Chondrocyte (in vitro differentiated cells): ENCODE measurements at regions not wholly inside any gene's neighbourhood (a gene's known extent, or its start where the extent isn't known, plus 50 kb on each side); places are given as distances from the start of the nearest gene placed in this dataset.

Source experiments
- DNase-seq: peaks from one replicate; pipeline ENCODE4 v3.0.0; 2021; ENCODE audit warnings: mixed read lengths, low spot score
- H3K27ac Mint-ChIP-seq: one replicate; pipeline ENCODE4 v1.8.0; 2021; ENCODE audit warnings: mild to moderate bottlenecking, moderate library complexity, mixed read lengths; ENCODE audit not compliant: unreplicated experiment
- H3K27me3 Mint-ChIP-seq: 2 replicates; pipeline ENCODE4 v1.8.0; 2021; ENCODE audit warnings: low read depth, mixed read lengths
- H3K36me3 Mint-ChIP-seq: 2 replicates; pipeline ENCODE4 v1.8.0; 2021; ENCODE audit warnings: low read depth, mixed read lengths
- H3K4me1 Mint-ChIP-seq: 2 replicates; pipeline ENCODE4 v1.8.0; 2021; ENCODE audit warnings: low read depth, mild to moderate bottlenecking, mixed read lengths
- H3K4me3 Mint-ChIP-seq: one replicate; pipeline ENCODE4 v1.8.0; 2021; ENCODE audit warnings: mild to moderate bottlenecking, moderate library complexity, mixed read lengths; ENCODE audit not compliant: unreplicated experiment
- H3K9me3 Mint-ChIP-seq: 2 replicates; pipeline ENCODE4 v1.8.0; 2021; ENCODE audit warnings: low read depth, mixed read lengths
- CTCF ChIP-seq: fragments of 200-600 bp; sonication (generic); IDR thresholded peaks from 2 replicates; pipeline ENCODE4 v1.5.0; 2021; ENCODE audit warnings: antibody characterized with exemption, mild to moderate bottlenecking, moderate library complexity

GRCh38 chr6:141403103-141403502 is 729.6 kb upstream of the GJE1 start:
- H3K27me3 Mint-ChIP-seq = no peaks in the 10 kb centered on the region
- no peak overlapping the region for H3K27ac Mint-ChIP-seq
- DNase-seq = no peak
- peaks cover 5% of the 10 kb centered on the region for H3K36me3 Mint-ChIP-seq
- no peak overlapping the region for H3K4me3 Mint-ChIP-seq
- H3K4me1 Mint-ChIP-seq = peaks cover 12% of the 10 kb centered on the region
- H3K9me3 Mint-ChIP-seq = peaks cover 12% of the 10 kb centered on the region
- no peak for TF ChIP-seq CTCF

GRCh38 chr6:141402489-141402888 is 730.2 kb upstream of the GJE1 start:
- Mint-ChIP-seq H3K9me3 (peaks cover 7% of the 10 kb centered on the region), H3K4me1 (peaks cover 12% of the 10 kb centered on the region)

GRCh38 chr6:141401851-141402250 is 730.9 kb upstream of the GJE1 start:
- no peaks in the 10 kb centered on the region for H3K36me3 Mint-ChIP-seq
- peaks cover 12% of the 10 kb centered on the region for H3K4me1 Mint-ChIP-seq

More at GRCh38 chr6:141402489-141402888, 730.2 kb upstream of the GJE1 start:
- H3K4me3 Mint-ChIP-seq = no peak overlapping the region
- no peak for DNase-seq
- H3K27me3 Mint-ChIP-seq = no peaks in the 10 kb centered on the region
- no peak overlapping the region for H3K27ac Mint-ChIP-seq
- peaks cover 2% of the 10 kb centered on the region for H3K36me3 Mint-ChIP-seq
- TF ChIP-seq CTCF = no peak

GRCh38 chr6:141401168-141401567 is 731.6 kb upstream of the GJE1 start:
- Mint-ChIP-seq H3K4me1 (peaks cover 12% of the 10 kb centered on the region), H3K27me3 (no peaks in the 10 kb centered on the region), H3K9me3 (no peaks in the 10 kb centered on the region), H3K36me3 (no peaks in the 10 kb centered on the region), H3K27ac (no peak overlapping the region), H3K4me3 (no peak overlapping the region)
- no peak for TF ChIP-seq CTCF
- DNase-seq = no peak

More at GRCh38 chr6:141401851-141402250, 730.9 kb upstream of the GJE1 start:
- no peak overlapping the region for H3K4me3 Mint-ChIP-seq
- H3K27me3 Mint-ChIP-seq = no peaks in the 10 kb centered on the region
- H3K27ac Mint-ChIP-seq = no peak overlapping the region
- no peak for DNase-seq
- TF ChIP-seq CTCF = no peak
- peaks cover 4% of the 10 kb centered on the region for H3K9me3 Mint-ChIP-seq

- Mint-ChIP-seq H3K4me3 (no peak overlapping the region), H3K27ac (no peak overlapping the region), H3K9me3 (no peaks in the 10 kb centered on the region), H3K36me3 (no peaks in the 10 kb centered on the region), H3K4me1 (peaks cover 12% of the 10 kb centered on the region), H3K27me3 (no peaks in the 10 kb centered on the region)
- DNase-seq = no peak
- TF ChIP-seq CTCF = no peak
Measured at GRCh38 chr6:141398949-141399348, 733.8 kb upstream of the GJE1 start.
